ENCODE measurements at regions not wholly inside any gene's neighbourhood (a gene's known extent, or its start where the extent isn't known, plus 50 kb on each side); places are given as distances from the start of the nearest gene placed in this dataset.

- TF ChIP-seq POLR2A (IDR thresholded peaks at IDR 0.05) (no peak), CTCF (IDR thresholded peaks at IDR 0.05) (no peak)
Observed at GRCh38 chr9:90555351-90556057, 87.1 kb downstream of the DIRAS2 start.

Measured in upper lobe of left lung (tissue), 4 donors.